ENCODE measurements at regions not wholly inside any gene's neighbourhood (a gene's known extent, or its start where the extent isn't known, plus 50 kb on each side); places are given as distances from the start of the nearest gene placed in this dataset.

GRCh38 chr1:199590708-199591107 lies 436.8 kb upstream of the NR5A2 start:
- TF ChIP-seq CTCF (IDR thresholded peaks at IDR 0.05) (no peak), POLR2A (IDR thresholded peaks at IDR 0.05) (no peak)

Data from Peyer's patch (tissue), 4 donors.